NCI-H1417 treated with DMSO at 0.1 percent for 48 hours (cell line): ENCODE measurements at regions not wholly inside any gene's neighbourhood (a gene's known extent, or its start where the extent isn't known, plus 50 kb on each side); places are given as distances from the start of the nearest gene placed in this dataset.
A peak's percentile ranks its signal among the peaks of the same experiment; 100 is the strongest.

Experiments
- DNase-seq: peaks from one replicate; lab custom pipeline; 2025; lab: John Stamatoyannopoulos, UW

GRCh38 chr18:61082976-61083630 is 250.1 kb upstream of the CDH20 start:
- no peak for DNase-seq

DNA sequence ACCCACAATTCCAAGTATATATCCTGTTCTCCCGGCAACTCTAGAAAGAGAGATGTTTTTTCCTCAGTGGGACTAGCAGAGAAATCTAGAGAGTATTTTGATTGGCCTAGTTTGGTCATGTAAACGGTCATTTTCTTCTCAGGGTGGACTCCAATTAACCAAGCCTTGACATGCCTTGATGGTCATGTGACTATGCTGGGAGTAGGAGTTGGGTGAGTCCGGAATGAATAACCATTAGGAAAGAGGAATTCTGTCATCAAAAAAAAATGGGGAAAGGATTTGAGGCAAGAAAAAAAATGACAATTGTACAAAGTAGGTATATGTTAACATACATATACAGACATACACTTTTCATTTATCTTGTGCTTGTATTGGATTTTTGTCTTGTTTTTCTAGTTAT is 248.2 kb upstream of the CDH20 start:
- no peak for DNase-seq

GRCh38 chr18:61085761-61086160 is 247.5 kb upstream of the CDH20 start:
- peak; percentile 56 for DNase-seq

GRCh38 chr18:61086657-61087056 is 246.6 kb upstream of the CDH20 start:
- DNase-seq, result no peak

DNA sequence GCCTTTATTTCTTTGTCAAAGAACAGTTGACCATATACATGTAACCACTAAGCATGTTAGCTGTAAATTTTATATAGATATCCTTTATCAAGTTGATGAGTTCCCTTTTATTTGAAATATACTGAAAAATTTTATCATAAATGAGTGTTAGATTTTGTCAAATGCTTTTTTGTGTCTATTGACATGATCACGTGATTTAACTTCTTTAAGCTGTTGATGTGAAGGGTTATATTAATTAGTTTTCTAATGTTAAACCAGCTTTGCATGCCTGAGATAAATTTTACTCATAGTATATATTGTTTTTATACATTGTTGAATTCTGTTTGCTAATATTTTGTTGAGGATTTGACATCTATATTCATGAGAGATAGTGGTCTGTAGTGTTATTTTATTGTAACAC is 241.9 kb upstream of the CDH20 start:
- DNase-seq, result no peak

- DNase-seq, result peak; percentile 95
Observed at GRCh38 chr18:61093965-61094364, 239.3 kb upstream of the CDH20 start.

DNA sequence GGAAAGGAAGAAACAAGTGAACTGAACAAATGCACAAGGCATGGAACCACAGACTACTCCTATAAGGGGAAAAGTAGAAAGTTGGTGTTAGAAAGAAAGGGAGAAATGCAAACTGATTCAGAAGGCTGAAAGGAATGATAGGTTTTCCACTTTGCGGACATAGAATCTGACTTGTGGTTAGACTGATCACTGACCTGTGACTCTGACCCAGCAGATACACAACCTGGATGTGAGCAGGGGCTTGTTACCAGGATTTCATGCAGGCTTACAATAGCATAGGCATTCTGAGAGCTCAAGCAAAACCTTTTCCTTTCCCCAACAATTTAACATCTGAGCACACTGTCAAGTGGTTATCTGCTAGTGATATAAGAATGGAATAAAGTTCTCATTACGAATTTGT is 237.0 kb upstream of the CDH20 start:
- DNase-seq, result no peak

DNA sequence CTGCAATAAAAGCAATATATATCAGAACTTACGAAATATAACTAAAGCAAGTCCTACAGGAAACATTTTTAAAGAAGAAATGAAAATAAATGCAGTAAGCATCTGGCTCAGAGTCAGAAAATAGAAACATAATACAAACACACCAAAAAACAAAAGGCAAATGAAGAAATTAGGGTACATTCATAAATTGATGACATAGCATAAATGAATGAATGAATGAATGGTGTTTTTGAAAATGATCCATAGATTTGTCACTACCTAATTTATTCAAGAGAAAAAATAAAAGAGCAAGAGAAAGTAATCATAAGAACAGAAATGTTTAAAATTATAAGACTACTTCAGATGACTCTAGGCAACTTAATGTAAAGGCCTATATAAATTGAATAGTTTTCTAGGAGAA is 226.1 kb upstream of the CDH20 start:
- no peak for DNase-seq

- no peak for DNase-seq
Observed at GRCh38 chr18:61108706-61109105, 224.5 kb upstream of the CDH20 start.

DNA sequence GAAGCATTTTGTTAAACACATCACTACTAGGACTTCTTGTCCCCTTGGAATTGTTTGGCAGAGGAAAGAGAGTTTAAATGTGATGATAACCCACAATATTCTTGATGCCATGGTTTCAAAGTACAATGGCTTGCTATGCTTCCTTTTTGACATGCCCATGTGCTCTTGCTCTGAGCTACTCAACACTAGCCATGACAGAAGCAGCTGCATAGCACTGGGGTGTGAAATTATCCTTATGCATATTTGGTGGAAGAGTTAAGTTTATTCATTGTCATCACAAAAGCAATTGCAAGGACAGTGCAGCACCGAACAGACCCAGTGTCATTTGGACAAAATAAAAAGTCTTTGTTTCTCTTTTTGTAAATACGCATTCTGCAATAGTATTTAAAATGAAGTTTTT is 209.9 kb upstream of the CDH20 start:
- DNase-seq, result no peak

GRCh38 chr18:61127714-61128467 is 205.3 kb upstream of the CDH20 start:
- DNase-seq, result peak; percentile 95

DNA sequence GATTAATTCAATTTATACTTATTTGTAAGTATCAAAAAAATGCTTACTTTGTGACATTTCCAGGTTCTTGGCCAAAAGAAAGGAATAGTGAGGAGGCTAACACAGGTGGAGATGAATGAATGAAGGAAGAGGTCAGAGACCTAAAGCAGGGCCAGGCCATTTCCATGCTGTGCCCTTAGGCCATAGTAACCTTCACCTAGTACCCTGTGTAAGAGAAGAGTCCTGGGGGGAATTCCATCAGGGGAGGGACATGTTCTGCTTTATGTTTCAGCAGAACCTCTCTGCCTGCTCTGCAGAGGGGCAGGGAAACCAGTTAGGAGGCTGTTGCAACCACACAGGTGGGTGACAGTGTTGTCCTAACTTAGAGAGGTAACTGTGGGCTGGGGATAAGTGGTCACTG is 204.2 kb upstream of the CDH20 start:
- no peak for DNase-seq

GRCh38 chr18:61132031-61132430 is 201.2 kb upstream of the CDH20 start:
- no peak for DNase-seq

GRCh38 chr18:61133783-61134182 is 199.4 kb upstream of the CDH20 start:
- no peak for DNase-seq

DNA sequence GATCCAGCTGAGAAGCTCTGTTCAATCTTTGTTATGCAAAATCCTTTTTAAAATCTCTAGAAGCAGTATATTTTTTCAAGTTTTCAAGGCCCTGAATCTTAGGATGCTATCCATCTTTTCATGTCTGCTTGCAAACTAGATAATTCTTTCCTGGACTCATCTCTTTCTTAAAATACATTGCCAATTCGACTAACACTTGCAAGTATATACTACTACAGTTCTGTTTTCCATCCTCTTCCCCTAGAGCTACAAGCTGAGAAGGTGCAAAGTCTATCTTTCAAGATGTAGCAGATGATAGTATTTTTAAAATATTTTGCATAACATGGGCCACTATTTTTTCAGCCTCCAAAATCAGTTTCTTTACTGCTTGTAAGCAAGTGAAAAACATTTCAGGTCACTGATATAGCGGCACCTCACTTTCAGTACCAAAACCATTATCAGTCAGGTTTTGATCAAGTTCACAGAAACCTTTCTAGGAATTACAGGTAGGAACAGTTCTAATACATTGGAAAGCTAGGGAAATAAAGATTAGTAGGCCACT is 196.4 kb upstream of the CDH20 start:
- DNase-seq, result no peak

GRCh38 chr18:61141691-61142090 is 191.5 kb upstream of the CDH20 start:
- no peak for DNase-seq

- no peak for DNase-seq
Observed at GRCh38 chr18:61148322-61148721, 184.9 kb upstream of the CDH20 start.

GRCh38 chr18:61149786-61150185 is 183.4 kb upstream of the CDH20 start:
- DNase-seq, result no peak

DNA sequence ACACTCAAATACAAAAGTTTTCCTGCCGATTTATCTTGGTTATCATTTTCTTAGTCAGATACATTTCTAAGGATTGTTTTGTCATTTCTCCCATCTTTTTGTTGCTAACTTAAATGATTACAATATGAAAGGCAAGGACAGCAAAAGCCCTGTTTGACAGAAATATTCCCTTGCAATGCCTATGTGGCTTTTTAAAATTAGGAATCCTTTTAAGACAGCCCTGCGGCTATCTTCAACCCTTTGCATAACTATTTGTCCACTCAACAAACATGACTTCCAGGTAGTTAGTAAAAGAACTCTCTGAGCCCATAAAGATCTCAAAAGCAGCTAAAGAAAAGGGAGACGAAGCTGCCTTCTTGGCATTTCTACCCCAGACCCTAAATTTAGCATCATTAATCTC is 179.7 kb upstream of the CDH20 start:
- no peak for DNase-seq

DNA sequence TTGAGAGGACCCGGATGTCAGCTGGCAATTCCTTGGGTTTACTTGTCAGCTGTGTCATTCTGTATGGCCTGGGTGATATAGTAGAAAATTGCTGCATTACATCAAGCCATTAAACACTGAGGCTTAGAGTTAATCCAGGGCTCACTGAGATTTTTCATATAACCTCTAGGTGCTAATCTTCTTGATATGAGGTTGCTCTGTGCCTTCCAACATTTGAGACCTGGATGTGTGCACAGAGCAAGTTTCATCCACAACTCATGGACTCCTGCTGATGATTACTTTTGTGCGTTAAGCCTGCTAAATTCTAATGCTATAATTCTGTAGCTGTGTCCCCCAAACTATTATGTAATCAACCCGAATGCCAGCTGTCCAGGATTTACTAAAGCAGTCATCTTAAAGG is 178.4 kb upstream of the CDH20 start:
- no peak for DNase-seq

DNA sequence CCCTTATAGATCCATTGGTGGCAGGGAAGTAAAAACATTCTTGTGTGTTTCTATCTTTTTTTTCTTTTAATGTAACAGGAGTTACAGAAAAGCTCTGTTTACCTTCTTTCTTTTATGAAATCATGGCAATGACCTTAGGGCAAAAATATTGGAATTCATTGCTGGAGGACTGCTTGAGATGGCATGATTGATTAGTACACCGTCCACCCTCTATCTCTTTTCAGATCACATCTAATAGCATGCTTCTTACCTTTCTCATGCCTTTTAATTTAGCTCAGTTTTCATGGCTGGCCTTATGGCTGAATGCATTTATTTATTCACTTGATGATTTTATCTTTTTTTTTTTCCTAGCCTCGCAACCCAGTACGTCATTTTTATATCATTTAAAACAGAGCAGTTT is 177.6 kb upstream of the CDH20 start:
- DNase-seq, result no peak

DNA sequence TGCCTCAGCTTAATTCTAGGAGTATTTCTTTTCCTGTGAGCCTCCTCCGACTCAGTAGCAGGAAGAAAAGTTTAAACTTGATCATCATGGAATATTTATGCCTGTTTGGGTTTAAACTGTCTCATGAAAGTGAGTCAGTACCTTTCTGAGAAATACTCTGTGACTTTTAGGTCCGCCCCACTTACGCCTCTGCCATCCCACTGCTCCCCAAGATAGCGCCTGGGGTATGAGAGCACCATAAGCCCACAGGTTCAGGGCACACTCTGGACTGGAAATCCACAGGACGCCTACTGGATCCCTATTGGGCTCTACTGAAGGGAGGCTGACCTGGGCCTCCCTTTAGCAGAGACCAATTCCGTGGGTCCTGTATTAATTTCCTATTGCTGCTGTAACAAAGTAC is 175.8 kb upstream of the CDH20 start:
- no peak for DNase-seq

DNA sequence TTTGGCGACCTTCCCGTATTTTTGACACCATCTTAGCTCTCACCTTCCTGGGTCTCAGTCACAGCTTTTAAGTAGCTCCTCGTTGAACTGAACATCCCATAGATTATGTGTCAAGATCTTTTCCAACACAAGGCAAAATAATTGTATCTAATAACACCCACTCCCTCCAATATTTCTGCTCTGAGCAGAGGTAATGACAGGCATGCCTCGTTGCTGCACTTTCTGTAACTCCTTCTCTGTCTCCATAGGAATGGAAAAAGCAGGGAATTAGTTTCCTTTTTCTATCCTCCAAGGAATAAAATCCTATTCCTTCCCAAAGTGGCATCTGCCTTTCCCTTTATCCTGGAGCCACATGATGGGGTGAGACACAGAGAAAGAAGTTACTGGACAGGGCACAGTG is 174.0 kb upstream of the CDH20 start:
- no peak for DNase-seq

GRCh38 chr18:61164321-61164720 is 168.9 kb upstream of the CDH20 start:
- DNase-seq, result no peak
